ENCODE measurements at regions not wholly inside any gene's neighbourhood (a gene's known extent, or its start where the extent isn't known, plus 50 kb on each side); places are given as distances from the start of the nearest gene placed in this dataset.
"Not testable (repeated sequence)": the region's sequence is repeated elsewhere in the genome, so short reads cannot be mapped to it uniquely, and the experiment has no call there.

- not testable (repeated sequence) for H3K27me3 Mint-ChIP-seq (ENCODE audit: low read depth in 3 of 3); H3K9me3 Mint-ChIP-seq; H3K4me3 Mint-ChIP-seq; H3K36me3 Mint-ChIP-seq; DNase-seq; H3K4me1 Mint-ChIP-seq; H3K27ac Mint-ChIP-seq
Measured at GRCh38 chr1:220475608-220476007, 52.3 kb upstream of the MARK1 start.

GRCh38 chr1:220475141-220475540 lies 52.8 kb upstream of the MARK1 start:
- H3K9me3 Mint-ChIP-seq; H3K4me3 Mint-ChIP-seq; H3K27ac Mint-ChIP-seq; H3K4me1 Mint-ChIP-seq; H3K36me3 Mint-ChIP-seq; DNase-seq; H3K27me3 Mint-ChIP-seq (ENCODE audit: low read depth in 3 of 3): not testable (repeated sequence)

GRCh38 chr1:220473440-220473839 lies 54.5 kb upstream of the MARK1 start:
- no peaks in the 10 kb centered on the region for H3K4me1 Mint-ChIP-seq
- no peak for DNase-seq

GRCh38 chr1:220462752-220463151 lies 65.2 kb upstream of the MARK1 start:
- DNase-seq, result no peak
- H3K27ac Mint-ChIP-seq, result no peak overlapping the region

More at GRCh38 chr1:220473440-220473839, 54.5 kb upstream of the MARK1 start:
- no peak overlapping the region for H3K4me3 Mint-ChIP-seq
- H3K27ac Mint-ChIP-seq, result no peak overlapping the region
- no peaks in the 10 kb centered on the region for H3K9me3 Mint-ChIP-seq
- no peaks in the 10 kb centered on the region for H3K36me3 Mint-ChIP-seq
- H3K27me3 Mint-ChIP-seq (ENCODE audit: low read depth in 3 of 3), result no peaks in the 10 kb centered on the region

GRCh38 chr1:220458936-220459335 lies 69.0 kb upstream of the MARK1 start:
- H3K4me3 Mint-ChIP-seq, result no peak overlapping the region
- H3K9me3 Mint-ChIP-seq, result peaks cover 0 to 8% (median 2%) of the 10 kb centered on the region in 6 donors
- no peaks in the 10 kb centered on the region for H3K36me3 Mint-ChIP-seq
- no peak for DNase-seq
- H3K27me3 Mint-ChIP-seq (ENCODE audit: low read depth in 3 of 3), result peaks cover 0 to 3% (median 3%) of the 10 kb centered on the region in 3 donors
- H3K27ac Mint-ChIP-seq, result no peak overlapping the region
- no peaks in the 10 kb centered on the region for H3K4me1 Mint-ChIP-seq

More at GRCh38 chr1:220462752-220463151, 65.2 kb upstream of the MARK1 start:
- Mint-ChIP-seq H3K4me3 (no peak overlapping the region), H3K36me3 (no peaks in the 10 kb centered on the region), H3K9me3 (peaks cover 0 to 13% (median 0%) of the 10 kb centered on the region in 6 donors), H3K27me3 (ENCODE audit: low read depth in 3 of 3) (no peaks in the 10 kb centered on the region), H3K4me1 (no peaks in the 10 kb centered on the region)

- peaks cover 0 to 3% (median 3%) of the 10 kb centered on the region in 3 donors for H3K27me3 Mint-ChIP-seq (ENCODE audit: low read depth in 3 of 3)
- no peak overlapping the region for H3K27ac Mint-ChIP-seq
- H3K4me1 Mint-ChIP-seq, result no peaks in the 10 kb centered on the region
- DNase-seq, result no peak
- no peaks in the 10 kb centered on the region for H3K36me3 Mint-ChIP-seq
- H3K9me3 Mint-ChIP-seq, result peaks cover 0 to 8% (median 2%) of the 10 kb centered on the region in 6 donors
- no peak overlapping the region for H3K4me3 Mint-ChIP-seq
Measured at GRCh38 chr1:220457957-220458609, 69.9 kb upstream of the MARK1 start.

GRCh38 chr1:220455559-220455958 lies 72.4 kb upstream of the MARK1 start:
- Mint-ChIP-seq H3K4me1 (no peaks in the 10 kb centered on the region), H3K9me3 (peaks cover 0 to 5% (median 2%) of the 10 kb centered on the region in 6 donors), H3K36me3 (no peaks in the 10 kb centered on the region), H3K27ac (no peak overlapping the region), H3K4me3 (no peak overlapping the region), H3K27me3 (ENCODE audit: low read depth in 3 of 3) (peaks cover 3 to 4% (median 3%) of the 10 kb centered on the region in 3 donors)
- DNase-seq, result no peak

GRCh38 chr1:220454155-220454777 lies 73.7 kb upstream of the MARK1 start:
- H3K36me3 Mint-ChIP-seq, result no peaks in the 10 kb centered on the region
- no peak overlapping the region for H3K27ac Mint-ChIP-seq
- no peak overlapping the region for H3K4me3 Mint-ChIP-seq
- no peaks in the 10 kb centered on the region for H3K4me1 Mint-ChIP-seq
- peaks cover 0 to 5% (median 2%) of the 10 kb centered on the region in 6 donors for H3K9me3 Mint-ChIP-seq
- no peak for DNase-seq
- peaks cover 3 to 5% (median 4%) of the 10 kb centered on the region in 3 donors for H3K27me3 Mint-ChIP-seq (ENCODE audit: low read depth in 3 of 3)

GRCh38 chr1:220453371-220453770 lies 74.6 kb upstream of the MARK1 start:
- H3K27ac Mint-ChIP-seq, result no peak overlapping the region
- no peaks in the 10 kb centered on the region for H3K36me3 Mint-ChIP-seq
- peaks cover 0 to 7% (median 2%) of the 10 kb centered on the region in 6 donors for H3K9me3 Mint-ChIP-seq
- H3K27me3 Mint-ChIP-seq (ENCODE audit: low read depth in 3 of 3), result peaks cover 3 to 6% (median 5%) of the 10 kb centered on the region in 3 donors
- H3K4me3 Mint-ChIP-seq, result no peak overlapping the region
- H3K4me1 Mint-ChIP-seq, result no peaks in the 10 kb centered on the region
- DNase-seq, result no peak

- no peak overlapping the region for H3K27ac Mint-ChIP-seq
- no peak overlapping the region for H3K4me3 Mint-ChIP-seq
- H3K36me3 Mint-ChIP-seq, result no peaks in the 10 kb centered on the region
- DNase-seq, result no peak
- peaks cover 5 to 7% (median 6%) of the 10 kb centered on the region in 3 donors for H3K27me3 Mint-ChIP-seq (ENCODE audit: low read depth in 3 of 3)
- H3K4me1 Mint-ChIP-seq, result no peaks in the 10 kb centered on the region
- H3K9me3 Mint-ChIP-seq, result peaks cover 0 to 8% (median 2%) of the 10 kb centered on the region in 6 donors
Measured at GRCh38 chr1:220451532-220451931, 76.4 kb upstream of the MARK1 start.

- no peak for DNase-seq
- peaks cover 0 to 6% (median under 1%) of the 10 kb centered on the region in 6 donors for H3K9me3 Mint-ChIP-seq
- no peak overlapping the region for H3K27ac Mint-ChIP-seq
- H3K36me3 Mint-ChIP-seq, result no peaks in the 10 kb centered on the region
- no peaks in the 10 kb centered on the region for H3K4me1 Mint-ChIP-seq
- H3K27me3 Mint-ChIP-seq (ENCODE audit: low read depth in 3 of 3), result peaks cover 6 to 8% (median 7%) of the 10 kb centered on the region in 3 donors
- H3K4me3 Mint-ChIP-seq, result no peak overlapping the region
Measured at GRCh38 chr1:220450927-220451326, 77.0 kb upstream of the MARK1 start.

GRCh38 chr1:220448217-220448616 lies 79.7 kb upstream of the MARK1 start:
- no peaks in the 10 kb centered on the region for H3K4me1 Mint-ChIP-seq
- H3K27ac Mint-ChIP-seq, result no peak overlapping the region
- peaks cover 0 to 8% (median 0%) of the 10 kb centered on the region in 6 donors for H3K9me3 Mint-ChIP-seq
- peaks cover 8% of the 10 kb centered on the region in 3 donors for H3K27me3 Mint-ChIP-seq (ENCODE audit: low read depth in 3 of 3)
- no peak for DNase-seq
- no peaks in the 10 kb centered on the region for H3K36me3 Mint-ChIP-seq
- no peak overlapping the region for H3K4me3 Mint-ChIP-seq

- not testable (repeated sequence) for H3K9me3 Mint-ChIP-seq, H3K4me1 Mint-ChIP-seq, H3K4me3 Mint-ChIP-seq, H3K27ac Mint-ChIP-seq, H3K36me3 Mint-ChIP-seq, DNase-seq
- peaks cover 4 to 11% (median 9%) of the 10 kb centered on the region in 3 donors for H3K27me3 Mint-ChIP-seq (ENCODE audit: low read depth in 3 of 3)
Measured at GRCh38 chr1:220444586-220444985, 83.3 kb upstream of the MARK1 start.

GRCh38 chr1:220441211-220441610 lies 86.7 kb upstream of the MARK1 start:
- no peaks in the 10 kb centered on the region for H3K4me1 Mint-ChIP-seq
- no peak overlapping the region for H3K27ac Mint-ChIP-seq
- peaks cover 4 to 8% (median 7%) of the 10 kb centered on the region in 3 donors for H3K27me3 Mint-ChIP-seq (ENCODE audit: low read depth in 3 of 3)
- no peak overlapping the region for H3K4me3 Mint-ChIP-seq
- peaks cover 0 to 2% (median 0%) of the 10 kb centered on the region in 6 donors for H3K9me3 Mint-ChIP-seq
- DNase-seq, result no peak
- no peaks in the 10 kb centered on the region for H3K36me3 Mint-ChIP-seq
